Heart left ventricle (tissue), 13 donors: ENCODE measurements at regions not wholly inside any gene's neighbourhood (a gene's known extent, or its start where the extent isn't known, plus 50 kb on each side); places are given as distances from the start of the nearest gene placed in this dataset.

Experiments used
- POLR2A ChIP-seq, 2 donors: fragments of 450-650 bp; IDR thresholded peaks; one replicate each; pipeline ENCODE4 v1.6.1; 2017; ENCODE audit warnings: antibody characterized with exemption in 2 of 2, mild to moderate bottlenecking in 2 of 2, moderate library complexity in 2 of 2
- TF ChIP-seq, protein P1 (sequence below), 12 donors: fragments of 200-600 bp; sonication (generic) in 4 of 12; IDR thresholded peaks; one replicate each; pipeline versions ENCODE4 v1.5.0 to v1.8.0; 2018 to 2022; ENCODE audit warnings: antibody characterized with exemption in 12 of 12, mild to moderate bottlenecking in 5 of 12
- donor health status: ischemic (EF 13 %, LVEDD 7.1; RV severe dilation, severe dysfunction).
- donor health status: DM: no; HTN: yes; CAD: no.
- donor health status: DM: no; HTN: no; CAD: no.
- donor health status: ischemic (EF 25% LVEDD 6.9; RV normal size, moderate dysfunction).
- donor health status: ischemic (EF 25% LVEDD 5.7; RV mildly dilated, moderate dysfunction).
- donor health status: ischemic (EF 35%, LVEDD 5.7; RV mildly dilated, moderate dysfunction).
- donor health status: nonischemic (EF 11% LVEDD 7.7; RV severe dilation, severe dysfunction).
- donor health status: DM: yes; HTN: yes; CAD: no.
- donor health status: PGD.
- donor health status: ischemic (EF 29% LVEDD 5.4; RV normal size, mild dysfunction).
- donor health status: nonischemic (EF 23%, LVEDD 6.1; RV moderate dilation, normal function).

DNA sequence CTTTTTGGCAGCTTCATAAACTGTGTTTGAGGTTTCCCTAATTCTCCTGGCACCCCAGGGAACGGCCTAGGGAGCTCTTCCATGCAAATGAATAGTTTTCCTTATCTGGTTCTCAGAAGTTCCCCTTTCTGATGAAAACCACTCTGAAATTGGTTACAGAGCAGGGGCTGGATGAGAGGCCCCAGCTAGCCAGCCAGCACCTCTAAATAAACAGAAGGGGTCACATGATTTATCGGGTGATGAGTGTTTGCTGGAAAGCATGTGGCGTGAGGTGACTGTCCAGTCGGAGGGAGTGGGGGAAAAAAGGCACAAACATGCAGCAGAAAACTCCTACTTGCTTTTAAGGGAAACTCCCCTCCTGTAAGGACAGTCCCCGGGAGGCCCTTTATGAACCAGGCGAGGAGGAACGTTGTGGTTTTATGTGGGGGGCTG is 261.2 kb upstream of the ANKRD55 start:
- TF ChIP-seq, protein P1, sequence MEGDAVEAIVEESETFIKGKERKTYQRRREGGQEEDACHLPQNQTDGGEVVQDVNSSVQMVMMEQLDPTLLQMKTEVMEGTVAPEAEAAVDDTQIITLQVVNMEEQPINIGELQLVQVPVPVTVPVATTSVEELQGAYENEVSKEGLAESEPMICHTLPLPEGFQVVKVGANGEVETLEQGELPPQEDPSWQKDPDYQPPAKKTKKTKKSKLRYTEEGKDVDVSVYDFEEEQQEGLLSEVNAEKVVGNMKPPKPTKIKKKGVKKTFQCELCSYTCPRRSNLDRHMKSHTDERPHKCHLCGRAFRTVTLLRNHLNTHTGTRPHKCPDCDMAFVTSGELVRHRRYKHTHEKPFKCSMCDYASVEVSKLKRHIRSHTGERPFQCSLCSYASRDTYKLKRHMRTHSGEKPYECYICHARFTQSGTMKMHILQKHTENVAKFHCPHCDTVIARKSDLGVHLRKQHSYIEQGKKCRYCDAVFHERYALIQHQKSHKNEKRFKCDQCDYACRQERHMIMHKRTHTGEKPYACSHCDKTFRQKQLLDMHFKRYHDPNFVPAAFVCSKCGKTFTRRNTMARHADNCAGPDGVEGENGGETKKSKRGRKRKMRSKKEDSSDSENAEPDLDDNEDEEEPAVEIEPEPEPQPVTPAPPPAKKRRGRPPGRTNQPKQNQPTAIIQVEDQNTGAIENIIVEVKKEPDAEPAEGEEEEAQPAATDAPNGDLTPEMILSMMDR (IDR thresholded peaks at IDR 0.05): no peak
- TF ChIP-seq POLR2A (IDR thresholded peaks at IDR 0.05): no peak
